ENCODE measurements at regions not wholly inside any gene's neighbourhood (a gene's known extent, or its start where the extent isn't known, plus 50 kb on each side); places are given as distances from the start of the nearest gene placed in this dataset.
"Not testable (repeated sequence)": the region's sequence is repeated elsewhere in the genome, so short reads cannot be mapped to it uniquely, and the experiment has no call there.

DNA sequence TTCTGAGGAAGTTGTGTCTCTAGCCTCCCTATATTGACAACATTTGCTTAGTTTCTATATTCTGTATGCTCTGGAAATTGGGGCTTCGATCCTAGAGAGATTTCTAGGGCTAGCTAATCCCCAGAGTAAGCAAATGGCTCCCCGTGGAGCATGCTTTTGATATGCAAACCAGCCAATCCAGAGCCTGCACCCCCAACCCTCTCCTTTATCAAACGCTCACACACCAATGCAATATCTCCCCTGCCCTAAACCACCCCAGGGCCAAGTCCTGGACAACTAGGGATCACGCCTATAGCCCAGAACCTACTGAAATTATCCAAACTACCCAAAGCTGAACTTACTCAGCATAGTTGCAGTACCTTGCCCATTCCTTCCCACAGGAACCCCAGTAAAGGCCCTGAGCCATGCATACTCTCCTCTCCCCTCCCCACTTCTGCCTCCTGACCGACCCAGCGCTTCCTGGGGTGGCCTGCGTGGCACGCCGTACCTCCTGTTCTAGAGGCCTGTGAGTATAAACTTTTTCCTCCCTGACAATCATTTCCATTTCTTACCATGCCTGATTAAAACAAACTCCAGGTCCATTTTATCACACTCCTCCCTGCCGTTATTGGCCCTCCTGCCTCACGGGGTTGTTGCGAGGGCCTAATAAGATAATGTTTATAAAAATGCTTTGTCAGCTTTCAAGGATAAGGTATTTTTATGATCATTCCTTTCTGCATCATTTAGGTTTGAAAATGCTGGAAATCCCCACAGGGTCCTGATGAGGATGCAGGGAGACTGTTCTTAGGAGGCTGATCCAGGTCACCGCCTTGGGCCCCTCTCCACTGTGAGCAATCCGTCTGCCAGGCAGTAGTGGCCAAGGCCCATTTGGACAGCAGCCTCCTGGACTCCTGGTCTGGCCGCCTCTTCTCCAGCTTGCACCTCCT, 102.7 kb downstream of the TENT5C start:
- DNase-seq = no peak

DNA sequence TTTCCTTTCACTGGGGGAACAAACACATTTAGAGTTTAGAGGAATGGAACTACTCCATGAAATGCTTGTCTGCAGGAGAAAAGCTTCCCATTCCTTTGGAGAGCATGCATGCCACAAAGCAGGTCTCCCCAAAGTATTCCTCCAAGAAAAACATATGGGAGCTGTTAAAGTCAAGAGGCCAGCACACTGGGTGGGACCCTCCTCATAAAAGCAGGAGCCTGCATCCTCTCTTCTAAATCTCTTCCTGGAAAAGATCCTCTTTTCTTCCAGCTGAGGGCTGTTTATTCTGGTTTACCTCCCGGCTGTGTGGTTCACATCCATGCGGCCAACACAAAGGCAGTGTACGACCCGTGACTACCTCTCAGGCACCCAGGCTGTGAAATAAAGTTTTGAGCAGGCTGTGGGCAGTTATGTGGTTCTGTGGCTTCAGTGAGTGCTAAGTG, 103.4 kb downstream of the TENT5C start:
- no peak for DNase-seq

DNA sequence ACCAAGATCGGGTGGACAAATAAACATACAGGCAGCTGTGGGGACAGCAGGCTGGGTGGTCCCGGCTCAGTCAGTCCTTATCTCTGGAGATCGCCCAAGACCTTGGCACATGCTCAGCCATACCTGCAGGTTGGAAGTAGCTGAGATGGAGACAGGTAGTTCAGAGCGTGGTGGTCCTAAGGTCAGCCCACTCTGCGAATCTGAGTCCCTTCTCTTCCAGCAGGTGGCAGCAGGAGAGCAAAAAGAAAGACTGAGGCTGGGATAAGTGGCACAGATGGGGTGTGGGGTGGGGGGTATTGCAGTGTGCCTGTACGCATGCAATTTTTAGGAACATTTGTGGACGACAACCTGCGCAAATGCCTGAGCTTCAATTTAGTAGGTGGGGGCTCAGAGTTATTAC, 104.9 kb downstream of the TENT5C start:
- peak; percentile 7 for DNase-seq

DNA sequence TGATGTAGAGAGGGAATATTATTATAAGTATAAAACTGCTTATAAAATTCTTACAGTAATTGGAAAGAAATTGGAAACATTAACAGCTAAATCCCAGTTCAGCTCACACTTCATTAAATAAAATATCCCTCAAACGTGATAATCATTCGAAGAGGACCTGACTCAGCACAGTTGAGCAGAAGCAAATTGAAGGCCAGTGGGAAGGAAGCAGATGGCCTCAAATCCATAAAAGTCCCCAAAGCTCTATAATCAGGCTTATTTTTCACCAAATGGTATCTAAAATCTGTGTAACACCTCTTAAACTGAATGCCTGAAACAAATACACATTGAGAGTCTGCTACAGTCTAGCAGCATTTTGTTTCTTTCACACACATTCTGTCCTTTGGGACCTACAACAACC, 106.8 kb downstream of the TENT5C start:
- no peak for DNase-seq

DNA sequence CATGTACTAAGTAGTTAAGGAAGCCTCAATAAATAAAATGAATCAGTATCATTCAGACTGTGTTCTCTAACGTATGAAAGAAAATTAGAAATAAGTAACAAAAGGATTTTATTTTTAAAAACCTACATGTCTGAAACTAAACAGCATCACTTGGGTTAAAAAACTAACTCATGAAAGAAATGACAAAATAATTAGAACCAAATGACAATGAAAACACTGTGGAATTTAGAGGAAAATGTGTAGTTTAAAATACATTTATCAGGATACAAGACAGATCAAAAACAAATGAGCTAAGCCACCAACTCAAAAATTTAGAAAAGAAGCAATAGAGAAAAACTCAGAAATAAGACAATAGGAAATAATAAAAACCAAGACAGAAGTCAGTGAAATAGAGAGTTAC, 108.7 kb downstream of the TENT5C start:
- DNase-seq = no peak

DNA sequence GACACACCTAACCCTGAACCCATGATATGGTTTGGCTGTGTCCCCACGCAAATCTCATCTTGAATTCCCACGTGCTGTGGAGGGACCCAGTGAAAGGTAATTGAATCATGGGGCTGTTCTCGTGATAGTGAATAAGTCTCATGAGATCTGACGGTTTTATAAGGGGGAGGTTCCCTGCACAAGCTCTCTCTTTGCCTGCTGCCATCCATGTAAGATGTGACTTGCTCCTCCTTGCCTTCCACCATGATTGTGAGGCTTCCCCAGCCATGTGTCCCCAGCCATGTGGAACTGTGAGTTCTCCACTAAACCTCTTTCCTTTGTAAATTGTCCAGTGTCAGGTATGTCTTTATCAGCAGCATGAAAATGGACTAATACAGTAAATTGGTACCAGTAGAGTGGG, 110.2 kb downstream of the TENT5C start:
- not testable (repeated sequence) for DNase-seq

DNA sequence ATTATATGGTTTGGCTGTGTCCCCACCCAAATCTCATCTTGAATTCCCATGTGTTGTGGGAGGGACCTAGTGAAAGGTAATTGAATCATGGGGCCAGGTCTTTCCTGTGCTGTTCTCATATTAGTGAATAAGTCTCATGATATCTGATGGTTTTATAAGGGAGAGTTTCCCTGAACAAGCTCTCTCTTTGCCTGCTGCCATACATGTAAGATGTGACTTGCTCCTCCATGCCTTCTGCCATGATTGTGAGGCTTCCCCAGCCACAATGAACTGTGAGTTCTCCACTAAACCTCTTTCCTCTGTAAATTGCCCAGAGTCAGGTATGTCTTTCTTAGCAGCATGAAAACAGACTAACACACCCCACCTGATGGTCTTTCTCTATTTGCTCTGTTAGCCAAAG, 112.1 kb downstream of the TENT5C start:
- DNase-seq = not testable (repeated sequence)

DNA sequence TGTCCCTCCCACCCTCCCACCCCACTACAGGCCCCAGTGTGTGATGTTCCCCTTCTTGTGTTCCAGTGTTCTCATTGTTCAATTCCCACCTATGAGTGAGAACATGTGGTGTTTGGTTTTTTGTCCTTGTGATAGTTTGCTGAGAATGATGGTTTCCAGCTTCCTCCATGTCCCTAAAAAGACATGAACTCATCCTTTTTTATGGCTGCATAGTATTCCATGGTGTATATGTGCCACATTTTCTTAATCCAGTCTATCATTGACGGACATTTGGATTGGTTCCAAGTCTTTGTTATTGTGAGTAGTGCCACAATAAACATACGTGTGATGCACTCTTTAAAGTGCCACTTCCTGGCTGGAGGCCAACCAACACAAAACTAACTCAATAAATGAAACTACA, 112.7 kb downstream of the TENT5C start:
- not testable (repeated sequence) for DNase-seq

DNA sequence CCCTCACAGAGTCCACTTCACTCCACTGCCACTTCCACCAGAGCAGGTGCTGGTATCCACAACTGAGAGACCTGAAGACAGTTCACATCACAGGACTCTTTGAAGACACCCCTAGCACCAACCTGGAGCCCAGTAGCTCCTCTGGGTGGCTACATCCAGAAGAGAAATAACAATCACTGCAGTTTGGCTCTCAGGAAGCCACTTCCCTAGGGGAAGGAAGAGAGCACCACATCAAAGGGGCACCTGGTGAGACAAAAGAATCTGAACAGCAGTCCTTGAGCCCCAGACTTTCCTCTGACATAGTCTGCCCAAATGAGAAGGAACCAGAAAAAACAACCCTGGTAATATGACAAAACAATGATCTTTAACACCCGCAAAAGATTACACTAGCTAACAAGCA, 113.2 kb downstream of the TENT5C start:
- DNase-seq = peak; percentile 32

DNA sequence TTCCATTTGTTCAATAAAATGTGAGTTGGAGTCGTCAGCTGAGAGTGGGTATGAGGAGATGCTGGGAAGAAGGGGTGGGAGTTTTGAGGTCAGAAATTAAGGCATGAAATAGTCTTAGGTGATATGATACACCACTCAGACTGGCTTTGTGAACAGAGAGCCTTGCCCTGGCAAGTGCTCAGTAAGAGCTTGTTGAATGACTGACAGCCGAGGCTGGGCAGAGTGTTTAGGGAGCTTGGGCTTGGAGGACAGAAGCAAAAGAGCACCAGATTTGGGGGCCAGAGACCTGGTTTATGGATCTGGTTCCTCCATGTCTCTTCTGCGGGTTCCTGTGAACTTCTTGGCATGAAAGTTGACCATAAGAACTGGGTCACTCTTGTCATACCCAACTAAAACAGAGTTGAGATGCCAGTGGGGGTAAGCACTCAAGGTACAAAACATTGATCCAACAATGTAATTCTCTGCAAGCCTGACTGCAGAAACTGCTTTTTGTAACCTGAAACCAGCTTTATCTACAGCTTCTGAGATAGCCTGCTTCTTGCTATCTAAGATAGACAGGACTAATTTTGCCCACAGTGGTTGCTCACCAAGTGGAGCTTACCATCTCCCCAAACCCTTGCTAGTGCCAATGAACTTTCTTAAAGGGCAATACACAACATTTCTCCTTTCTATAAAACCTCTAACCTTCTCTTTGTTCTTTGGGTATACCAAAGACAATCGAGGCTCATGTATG, 126.4 kb downstream of the TENT5C start:
- no peak for DNase-seq

DNA sequence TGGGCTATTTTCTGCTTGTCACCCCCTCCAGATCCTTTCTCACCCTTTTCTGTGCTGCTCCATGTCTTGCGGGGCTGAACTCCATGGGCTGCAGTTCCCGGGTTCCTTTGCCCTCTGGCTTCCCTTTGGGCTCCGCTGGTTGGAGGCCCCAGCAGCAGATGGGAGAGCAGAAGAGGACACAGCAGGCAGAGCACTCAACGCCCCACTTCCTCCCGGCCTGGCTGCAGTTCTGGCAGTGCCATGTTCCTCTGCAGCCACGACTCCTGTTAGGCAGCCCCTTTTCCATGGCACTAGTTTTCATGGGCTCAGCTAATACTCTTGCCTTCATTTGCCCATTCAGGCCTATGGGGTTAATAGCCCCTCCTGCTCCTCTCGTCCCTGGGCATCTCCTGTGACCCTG, 127.1 kb downstream of the TENT5C start:
- no peak for DNase-seq

DNA sequence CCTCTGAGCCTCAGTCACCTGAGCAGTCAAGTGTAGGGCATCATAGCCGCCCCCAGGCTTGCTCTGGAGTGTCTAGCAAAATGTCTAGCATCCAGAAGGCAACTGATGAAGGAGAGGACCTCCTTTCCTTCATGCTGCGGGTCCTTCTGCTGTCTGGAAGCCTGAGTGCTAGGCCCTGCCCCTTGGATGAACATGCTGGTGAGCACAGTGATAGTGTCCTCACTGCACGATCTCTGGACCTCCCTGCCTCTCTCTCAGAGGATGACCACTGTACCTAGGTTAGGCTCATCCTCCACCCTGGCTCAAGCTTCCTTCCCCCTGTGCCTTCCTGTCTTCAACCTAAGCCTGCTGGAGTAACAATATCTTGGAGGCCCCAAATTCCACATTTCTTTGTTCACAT, 128.6 kb downstream of the TENT5C start:
- DNase-seq = no peak

DNA sequence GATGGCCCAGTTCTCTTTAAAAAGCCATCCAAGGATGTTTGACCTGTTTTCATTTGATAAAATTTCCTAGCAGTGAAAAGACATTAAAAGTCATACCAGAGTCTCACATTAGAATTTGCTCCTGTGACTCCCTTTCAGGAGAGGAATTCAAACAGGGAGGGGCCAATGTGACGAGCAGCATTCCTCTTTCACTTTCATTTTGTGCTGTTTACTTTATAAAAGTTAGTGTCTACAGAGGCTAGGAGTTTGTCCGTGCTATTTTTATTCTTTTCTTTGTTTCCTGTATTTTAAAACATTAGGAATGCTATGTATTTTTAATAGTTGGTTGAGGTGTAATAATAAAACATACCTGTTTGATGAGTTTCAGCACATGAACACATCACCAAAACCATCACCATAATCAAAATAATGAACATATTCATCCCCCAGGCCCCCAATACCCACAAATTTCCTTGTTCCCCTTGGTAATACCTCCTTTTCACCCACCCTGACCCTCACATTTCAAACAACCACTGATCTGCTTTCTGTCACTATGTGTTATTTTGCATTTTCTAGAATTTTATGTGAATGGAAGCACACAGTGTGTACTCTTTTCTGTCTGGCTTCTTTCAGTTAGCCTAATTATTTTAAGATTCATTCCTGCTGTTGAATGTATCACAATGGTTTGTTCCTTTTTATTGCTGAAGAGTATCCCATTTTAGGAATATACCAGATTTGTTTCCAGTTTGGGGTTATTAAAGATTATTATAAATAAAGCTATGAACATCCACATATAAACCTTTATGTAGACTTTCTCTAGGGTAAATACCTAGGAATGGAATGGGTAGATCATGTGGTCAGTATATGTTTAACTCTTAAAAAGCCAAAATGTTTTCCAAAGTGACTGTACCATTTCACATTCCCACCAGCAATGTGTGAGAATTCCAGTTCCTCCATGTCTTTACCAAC, 129.5 kb downstream of the TENT5C start:
- peak; percentile 60 for DNase-seq

DNA sequence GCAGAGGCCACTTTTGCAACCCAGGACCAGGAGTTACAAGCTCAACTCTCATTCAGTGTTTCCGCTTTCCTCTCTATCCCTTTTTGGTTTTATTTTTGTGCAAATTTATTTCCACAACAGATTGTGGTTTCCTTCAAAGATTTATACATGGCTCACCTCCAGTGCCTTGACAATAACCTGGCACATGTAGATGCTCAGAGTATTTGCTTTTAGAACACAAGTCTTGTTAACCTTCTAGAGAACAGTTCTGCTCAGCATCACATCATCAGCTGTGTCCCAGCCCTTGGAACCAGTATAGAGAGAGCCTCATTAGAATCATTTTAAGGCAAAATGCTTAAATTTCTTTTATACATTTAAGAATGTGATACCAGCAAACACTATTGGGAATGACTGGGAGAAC, 133.7 kb downstream of the TENT5C start:
- DNase-seq = no peak

DNA sequence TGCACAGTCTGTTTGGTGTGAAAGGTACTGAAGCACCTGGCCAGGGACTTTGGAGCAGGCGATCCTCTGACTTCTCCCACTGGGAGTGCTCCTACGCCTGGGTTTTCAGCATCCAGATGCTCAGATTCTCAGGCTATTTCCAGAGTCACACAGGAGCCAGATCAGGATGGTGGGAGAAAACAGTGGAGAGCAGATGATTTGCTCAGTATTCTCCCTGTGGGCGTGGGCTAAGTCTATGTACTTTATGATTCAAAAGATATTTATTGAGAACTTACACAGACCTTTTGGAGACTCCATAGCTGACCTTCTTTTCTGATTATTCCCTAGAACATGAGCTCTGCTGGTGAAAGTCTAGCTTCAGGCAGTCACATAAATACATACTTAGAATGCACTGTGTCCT, 134.6 kb downstream of the TENT5C start:
- DNase-seq = no peak

DNA sequence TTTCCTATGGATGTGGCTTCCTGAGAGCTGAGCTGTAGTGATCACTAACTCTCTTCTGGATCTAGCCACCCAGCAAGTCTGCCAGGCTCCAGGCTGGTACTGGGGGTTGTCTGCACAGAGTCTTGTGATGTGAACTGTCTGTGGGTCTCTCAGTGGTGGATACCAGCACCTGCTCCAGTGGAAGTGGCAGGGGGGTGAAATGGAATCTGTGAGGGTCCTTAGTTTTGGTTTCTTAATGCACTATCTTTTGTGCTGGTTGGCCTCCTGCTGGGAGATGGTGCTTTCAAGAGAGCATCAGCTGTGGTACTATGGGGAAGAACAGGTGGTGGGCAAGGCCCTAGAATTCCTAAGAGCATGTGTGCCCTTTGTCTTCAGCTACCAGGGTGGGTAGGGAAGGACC, 140.7 kb downstream of the TENT5C start:
- DNase-seq = not testable (repeated sequence)

DNA sequence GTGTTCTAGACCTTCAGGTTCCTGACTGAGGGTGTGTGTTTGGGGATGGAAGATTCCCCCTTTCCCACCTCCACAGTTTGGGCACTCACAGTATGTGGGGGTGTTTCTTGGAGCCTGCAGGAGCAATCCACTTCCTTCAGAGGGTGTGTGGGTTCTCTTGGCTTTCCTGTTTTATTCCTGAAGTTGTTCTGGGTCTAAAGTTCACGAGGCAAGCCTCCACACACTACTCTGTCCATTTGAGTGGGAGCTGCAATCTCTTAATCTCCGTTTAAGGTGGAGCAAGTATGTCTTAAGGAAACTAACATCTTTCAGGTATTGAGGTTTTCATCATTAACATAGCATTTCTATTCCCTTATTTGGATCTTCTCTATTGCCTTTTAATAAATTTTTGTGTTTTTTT, 141.8 kb downstream of the TENT5C start:
- DNase-seq = no peak

DNA sequence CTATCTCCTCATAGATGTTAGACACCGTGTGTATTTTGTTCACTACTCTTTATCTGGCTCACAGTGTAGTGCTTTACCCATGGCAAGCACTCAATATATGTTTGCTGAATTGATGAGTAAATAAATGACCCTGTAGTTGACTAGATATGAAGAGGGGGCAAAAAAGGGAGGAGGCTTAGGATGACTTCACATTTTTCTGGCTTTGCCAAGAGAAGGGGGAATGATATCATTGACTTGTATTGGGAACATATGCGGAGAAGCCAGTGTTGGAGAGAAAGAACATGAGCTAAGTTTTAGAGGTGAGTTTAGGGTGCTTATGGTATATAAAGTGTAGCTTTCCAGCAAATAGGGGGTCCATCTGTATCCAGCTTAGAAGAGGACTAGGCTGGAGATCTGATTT, 145.5 kb downstream of the TENT5C start:
- DNase-seq = no peak

DNA sequence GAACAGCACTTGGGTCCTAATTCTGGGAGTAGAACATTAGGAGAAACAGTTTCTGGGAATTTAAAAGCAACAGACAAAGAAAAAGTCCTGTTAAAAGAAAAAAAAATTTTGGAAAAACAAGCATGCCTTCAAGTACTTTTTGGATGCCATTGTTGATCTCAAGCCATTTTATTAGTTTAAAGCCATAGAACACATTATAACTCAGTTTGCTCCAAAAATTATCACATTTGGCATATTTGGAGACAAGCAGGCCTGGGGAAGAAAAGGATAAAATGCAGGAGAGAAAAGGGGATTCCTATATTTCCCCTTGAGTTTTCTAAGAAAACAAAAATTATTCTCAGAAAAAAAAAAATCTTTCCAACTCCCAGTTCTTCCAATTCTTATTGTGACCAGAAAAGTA, 146.8 kb downstream of the TENT5C start:
- DNase-seq = no peak

DNA sequence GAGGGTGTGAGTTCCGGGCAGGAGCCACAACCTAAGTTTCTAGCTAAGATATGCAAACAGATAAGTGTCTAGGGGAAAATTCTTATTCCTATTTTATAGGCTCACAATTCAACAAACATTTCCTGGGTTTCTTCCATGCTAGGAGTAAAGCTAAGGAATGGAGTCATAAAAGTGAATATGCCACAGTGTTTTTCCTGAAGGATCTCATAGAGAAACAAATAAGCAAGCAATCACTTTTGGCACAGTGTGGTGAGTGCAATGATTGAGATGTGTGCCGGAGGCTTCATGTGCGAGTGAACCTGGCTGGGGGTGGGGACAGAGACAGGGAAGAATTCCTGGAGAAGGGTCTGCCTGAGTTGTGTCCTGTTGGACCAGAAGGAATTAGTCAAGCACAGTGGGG, 147.4 kb downstream of the TENT5C start:
- DNase-seq = no peak

DNA sequence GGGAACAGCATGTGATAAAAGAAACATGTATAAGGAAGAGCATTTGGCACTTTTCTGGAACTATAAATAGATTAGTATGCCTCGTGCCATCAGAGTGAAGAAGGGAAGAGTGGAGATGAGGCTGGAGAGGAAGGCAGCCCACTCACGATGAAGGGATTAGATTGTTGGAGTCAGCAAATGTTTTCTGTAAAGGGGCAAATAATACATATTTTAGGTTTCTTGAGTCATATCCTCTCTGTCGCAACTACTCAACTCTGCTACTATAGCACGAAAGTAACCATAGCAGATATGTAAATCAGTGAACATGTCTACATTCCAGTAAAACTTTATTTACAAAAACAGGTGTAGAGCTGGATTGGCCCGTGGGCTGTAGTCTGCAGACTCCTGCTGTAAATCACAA, 147.8 kb downstream of the TENT5C start:
- DNase-seq = no peak

DNA sequence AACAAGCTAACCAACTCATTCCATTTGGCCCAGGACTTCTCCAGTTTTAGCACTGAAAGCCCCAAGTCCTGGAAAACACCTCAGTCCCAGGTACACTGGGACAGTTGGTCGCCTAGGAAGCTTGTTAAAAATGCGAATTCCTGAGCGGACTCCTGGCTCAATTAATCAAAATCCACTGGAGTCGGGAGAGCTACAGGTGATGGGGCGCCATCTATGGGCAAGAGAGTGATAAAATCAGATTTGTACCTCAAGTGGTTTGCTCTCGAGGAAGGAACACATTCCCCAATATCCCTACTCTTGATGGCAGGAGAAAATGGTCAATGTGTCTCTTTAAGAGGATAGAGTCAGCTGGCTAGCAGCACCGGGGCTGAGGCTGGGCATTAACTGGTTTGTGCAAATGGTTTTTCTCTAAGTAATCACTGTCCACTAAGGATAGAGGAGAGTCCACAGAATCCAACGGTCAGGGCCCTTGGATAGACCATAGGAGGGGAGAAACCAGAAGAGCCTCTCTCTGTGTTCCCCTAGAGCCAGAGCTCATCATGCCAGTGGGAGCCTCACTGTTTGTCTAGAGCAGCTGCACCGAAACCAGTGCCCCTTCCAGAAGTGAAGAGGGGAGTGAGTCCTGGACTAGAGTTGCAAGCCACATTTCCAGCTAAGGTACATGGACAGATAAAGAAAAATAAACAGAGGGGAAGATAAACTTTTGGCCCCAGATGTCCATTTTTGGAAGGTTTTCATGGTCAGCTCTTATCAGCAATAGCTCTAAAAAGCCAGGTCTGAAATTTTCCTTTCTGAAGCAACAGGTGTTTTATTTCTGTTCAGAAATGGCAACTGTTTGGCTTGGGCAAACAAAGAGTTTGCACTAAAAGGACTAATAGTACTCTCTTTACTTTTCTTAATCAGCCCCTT, 148.5 kb downstream of the TENT5C start:
- peak; percentile 59 for DNase-seq

All from CD4-positive, alpha-beta T cell treated with Interleukin-21 for 1 hour (primary cell).